ENCODE measurements at regions not wholly inside any gene's neighbourhood (a gene's known extent, or its start where the extent isn't known, plus 50 kb on each side); places are given as distances from the start of the nearest gene placed in this dataset.

GRCh38 chr15:95981209-95981608 lies 349.3 kb upstream of the NR2F2 start:
- no peak overlapping the region for H2AFZ ChIP-seq (ENCODE audit: low read length)
- H3K9me3 ChIP-seq (replicated peaks; ENCODE audit: insufficient read depth, low read length): no peaks in the 10 kb centered on the region
- H3K9me2 ChIP-seq (replicated peaks; ENCODE audit: insufficient read depth, low read length): no peaks in the 10 kb centered on the region
- no peak overlapping the region for H3K4me2 ChIP-seq (ENCODE audit: low read depth, low read length)
- no peaks in the 10 kb centered on the region for H3K79me2 ChIP-seq (ENCODE audit: low read length)
- no peaks in the 10 kb centered on the region for H4K20me1 ChIP-seq (ENCODE audit: insufficient read depth, low read length)
- no peak overlapping the region for H3K27ac ChIP-seq (ENCODE audit: low read length)
- no peaks in the 10 kb centered on the region for H3K27me3 ChIP-seq (replicated peaks; ENCODE audit: insufficient read depth, low read length)
- no peak for TF ChIP-seq EZH2phosphoT487 (IDR thresholded peaks at IDR 0.05; ENCODE audit: low read length)
- TF ChIP-seq CTCF (IDR thresholded peaks at IDR 0.05; ENCODE audit: low read length): no peak
- no peak for TF ChIP-seq EZH2 (optimal IDR thresholded peaks at IDR 0.05; ENCODE audit: low read depth, low read length)
- no peak for DNase-seq
- H3K9ac ChIP-seq (ENCODE audit: low read length): no peak overlapping the region
- no peak overlapping the region for H3K4me3 ChIP-seq (ENCODE audit: low read length)
- no peaks in the 10 kb centered on the region for H3F3A ChIP-seq (ENCODE audit: insufficient read depth, low read length)
- H3K36me3 ChIP-seq (replicated peaks; ENCODE audit: insufficient read depth, low read length): no peaks in the 10 kb centered on the region
- H3K4me1 ChIP-seq (ENCODE audit: low read length): no peaks in the 10 kb centered on the region

- TF ChIP-seq EZH2phosphoT487 (IDR thresholded peaks at IDR 0.05; ENCODE audit: low read length): no peak
- no peak for TF ChIP-seq CTCF (IDR thresholded peaks at IDR 0.05; ENCODE audit: low read length)
- no peak for TF ChIP-seq EZH2 (optimal IDR thresholded peaks at IDR 0.05; ENCODE audit: low read depth, low read length)
- Histone ChIP-seq H3K9me2 (replicated peaks; ENCODE audit: insufficient read depth, low read length) (no peaks in the 10 kb centered on the region), H3F3A (ENCODE audit: insufficient read depth, low read length) (no peaks in the 10 kb centered on the region), H2AFZ (ENCODE audit: low read length) (no peak overlapping the region), H3K79me2 (ENCODE audit: low read length) (no peaks in the 10 kb centered on the region), H3K27ac (ENCODE audit: low read length) (no peak overlapping the region), H3K4me3 (ENCODE audit: low read length) (no peak overlapping the region), H3K4me2 (ENCODE audit: low read depth, low read length) (no peak overlapping the region), H3K4me1 (ENCODE audit: low read length) (no peaks in the 10 kb centered on the region), H3K27me3 (replicated peaks; ENCODE audit: insufficient read depth, low read length) (no peaks in the 10 kb centered on the region), H3K9me3 (replicated peaks; ENCODE audit: insufficient read depth, low read length) (no peaks in the 10 kb centered on the region), H3K9ac (ENCODE audit: low read length) (no peak overlapping the region), H4K20me1 (ENCODE audit: insufficient read depth, low read length) (no peaks in the 10 kb centered on the region), H3K36me3 (replicated peaks; ENCODE audit: insufficient read depth, low read length) (no peaks in the 10 kb centered on the region)
- DNase-seq: no peak
Observed at GRCh38 chr15:95987299-95987698, 343.2 kb upstream of the NR2F2 start.

GRCh38 chr15:95987886-95988573 lies 342.5 kb upstream of the NR2F2 start:
- Histone ChIP-seq H3K4me1 (ENCODE audit: low read length) (no peaks in the 10 kb centered on the region), H3F3A (ENCODE audit: insufficient read depth, low read length) (no peaks in the 10 kb centered on the region), H3K9me3 (replicated peaks; ENCODE audit: insufficient read depth, low read length) (no peaks in the 10 kb centered on the region), H3K4me2 (ENCODE audit: low read depth, low read length) (no peak overlapping the region), H3K9me2 (replicated peaks; ENCODE audit: insufficient read depth, low read length) (no peaks in the 10 kb centered on the region), H2AFZ (ENCODE audit: low read length) (no peak overlapping the region), H3K36me3 (replicated peaks; ENCODE audit: insufficient read depth, low read length) (no peaks in the 10 kb centered on the region), H3K4me3 (ENCODE audit: low read length) (no peak overlapping the region), H3K79me2 (ENCODE audit: low read length) (no peaks in the 10 kb centered on the region), H3K27me3 (replicated peaks; ENCODE audit: insufficient read depth, low read length) (no peaks in the 10 kb centered on the region), H3K27ac (ENCODE audit: low read length) (no peak overlapping the region), H4K20me1 (ENCODE audit: insufficient read depth, low read length) (no peaks in the 10 kb centered on the region), H3K9ac (ENCODE audit: low read length) (no peak overlapping the region)
- DNase-seq: no peak
- TF ChIP-seq EZH2phosphoT487 (IDR thresholded peaks at IDR 0.05; ENCODE audit: low read length) (no peak), CTCF (IDR thresholded peaks at IDR 0.05; ENCODE audit: low read length) (no peak), EZH2 (optimal IDR thresholded peaks at IDR 0.05; ENCODE audit: low read depth, low read length) (no peak)

Data from MM.1S (cell line).